DND-41 (cell line): ENCODE measurements at regions not wholly inside any gene's neighbourhood (a gene's known extent, or its start where the extent isn't known, plus 50 kb on each side); places are given as distances from the start of the nearest gene placed in this dataset.

Experiments used
- ATAC-seq: fragments of 200-7000 bp; cut with Tn5 transposase; 3 replicates; pipeline ENCODE4 v1.9.1; 2021; ENCODE audit warnings: low read depth; ENCODE audit not compliant: insufficient read depth
- DNase-seq: peaks from one replicate; pipeline ENCODE4 v3.0.0-alpha.2; 2020
- H2AFZ ChIP-seq: 2 replicates; pipeline ENCODE4 v1.6.0; 2012; ENCODE audit warnings: low read depth, low read length
- H3K27ac ChIP-seq: 2 replicates; pipeline ENCODE4 v1.5.1; 2012; ENCODE audit warnings: low read length, inconsistent platforms
- H3K27me3 ChIP-seq: fragments of 200-600 bp; sonication (generic); 2 replicates; pipeline ENCODE4 v1.6.0; 2012; ENCODE audit warnings: low read length, mild to moderate bottlenecking, inconsistent platforms; ENCODE audit not compliant: insufficient read depth, poor library complexity
- H3K36me3 ChIP-seq: 2 replicates; pipeline ENCODE4 v1.5.1; 2012; ENCODE audit warnings: low read length, inconsistent platforms; ENCODE audit not compliant: insufficient read depth
- H3K4me1 ChIP-seq: 2 replicates; pipeline ENCODE4 v1.5.1; 2012; ENCODE audit warnings: mild to moderate bottlenecking, low read length; ENCODE audit not compliant: insufficient read depth
- H3K4me2 ChIP-seq: 2 replicates; pipeline ENCODE4 v1.6.0; 2012; ENCODE audit warnings: mild to moderate bottlenecking, moderate library complexity, low read length, inconsistent platforms; ENCODE audit not compliant: insufficient read depth
- H3K4me3 ChIP-seq, 2 experiments: fragments of 200-600 bp in 1 of 2; shearing (Covaris generic) in 1 of 2; 2 replicates each; pipeline ENCODE4 v1.5.1; 2012 to 2016; ENCODE audit warnings: inconsistent platforms in 2 of 2, low read length in 2 of 2, mild to moderate bottlenecking in 2 of 2, low read depth in 1 of 2, moderate library complexity in 1 of 2
- H3K79me2 ChIP-seq: 2 replicates; pipeline ENCODE4 v1.6.0; 2012; ENCODE audit warnings: low read length, inconsistent platforms; ENCODE audit not compliant: insufficient read depth
- H3K9ac ChIP-seq: 2 replicates; pipeline ENCODE4 v1.6.0; 2012; ENCODE audit warnings: low read depth, mild to moderate bottlenecking, inconsistent platforms, low read length, moderate library complexity
- H3K9me3 ChIP-seq: 2 replicates; pipeline ENCODE4 v1.5.1; 2012; ENCODE audit warnings: low read length, moderate library complexity, mild to moderate bottlenecking, inconsistent platforms; ENCODE audit not compliant: insufficient read depth, severe bottlenecking
- H4K20me1 ChIP-seq: 2 replicates; pipeline ENCODE4 v1.6.0; 2012; ENCODE audit warnings: low read length; ENCODE audit not compliant: insufficient read depth
- EZH2 ChIP-seq: IDR thresholded peaks from 3 replicates; pipeline ENCODE4 v1.6.1; 2012; ENCODE audit warnings: borderline replicate concordance, low read depth, mild to moderate bottlenecking, moderate library complexity, low read length, inconsistent platforms; ENCODE audit not compliant: severe bottlenecking
- TF ChIP-seq, protein P1 (sequence below): IDR thresholded peaks from 2 replicates; pipeline ENCODE4 v1.5.1; 2012; ENCODE audit warnings: borderline replicate concordance, low read length, moderate library complexity, mild to moderate bottlenecking; ENCODE audit not compliant: poor library complexity, severe bottlenecking; ENCODE audit errors: extremely low read depth

DNA sequence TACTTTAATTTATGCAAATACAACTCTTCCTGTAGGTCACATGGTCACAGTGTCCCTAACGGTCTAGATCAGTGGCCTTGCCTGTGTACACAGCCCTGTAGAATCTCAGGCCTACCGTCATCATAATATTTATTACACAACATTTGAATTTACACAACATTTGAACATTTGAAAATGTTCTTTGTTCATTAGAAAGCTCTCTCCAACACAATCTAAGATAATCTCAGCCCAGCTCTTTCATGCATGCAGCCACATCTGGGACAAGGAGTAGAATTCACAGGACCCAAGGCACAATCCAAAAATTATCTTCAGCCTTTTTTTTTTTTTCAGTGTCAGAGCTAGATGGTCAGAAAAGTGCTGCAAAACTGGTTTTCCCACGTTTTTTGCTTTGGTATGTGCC is 892.8 kb downstream of the TFAP2A start:
- H3K4me1 ChIP-seq: no peaks in the 10 kb centered on the region
- no peaks in the 10 kb centered on the region for H3K9me3 ChIP-seq
- no peak overlapping the region for H3K4me3 ChIP-seq
- no peak overlapping the region for H3K27ac ChIP-seq
- no peaks in the 10 kb centered on the region for H3K27me3 ChIP-seq
- no peaks in the 10 kb centered on the region for H3K79me2 ChIP-seq
- no peaks in the 10 kb centered on the region for H4K20me1 ChIP-seq
- ATAC-seq (no peak), DNase-seq (no peak)
- H3K9ac ChIP-seq: no peak overlapping the region
- TF ChIP-seq, protein P1, sequence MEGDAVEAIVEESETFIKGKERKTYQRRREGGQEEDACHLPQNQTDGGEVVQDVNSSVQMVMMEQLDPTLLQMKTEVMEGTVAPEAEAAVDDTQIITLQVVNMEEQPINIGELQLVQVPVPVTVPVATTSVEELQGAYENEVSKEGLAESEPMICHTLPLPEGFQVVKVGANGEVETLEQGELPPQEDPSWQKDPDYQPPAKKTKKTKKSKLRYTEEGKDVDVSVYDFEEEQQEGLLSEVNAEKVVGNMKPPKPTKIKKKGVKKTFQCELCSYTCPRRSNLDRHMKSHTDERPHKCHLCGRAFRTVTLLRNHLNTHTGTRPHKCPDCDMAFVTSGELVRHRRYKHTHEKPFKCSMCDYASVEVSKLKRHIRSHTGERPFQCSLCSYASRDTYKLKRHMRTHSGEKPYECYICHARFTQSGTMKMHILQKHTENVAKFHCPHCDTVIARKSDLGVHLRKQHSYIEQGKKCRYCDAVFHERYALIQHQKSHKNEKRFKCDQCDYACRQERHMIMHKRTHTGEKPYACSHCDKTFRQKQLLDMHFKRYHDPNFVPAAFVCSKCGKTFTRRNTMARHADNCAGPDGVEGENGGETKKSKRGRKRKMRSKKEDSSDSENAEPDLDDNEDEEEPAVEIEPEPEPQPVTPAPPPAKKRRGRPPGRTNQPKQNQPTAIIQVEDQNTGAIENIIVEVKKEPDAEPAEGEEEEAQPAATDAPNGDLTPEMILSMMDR: no peak
- TF ChIP-seq EZH2: no peak
- H3K36me3 ChIP-seq: no peaks in the 10 kb centered on the region
- no peak overlapping the region for H3K4me2 ChIP-seq
- H2AFZ ChIP-seq: no peak overlapping the region

DNA sequence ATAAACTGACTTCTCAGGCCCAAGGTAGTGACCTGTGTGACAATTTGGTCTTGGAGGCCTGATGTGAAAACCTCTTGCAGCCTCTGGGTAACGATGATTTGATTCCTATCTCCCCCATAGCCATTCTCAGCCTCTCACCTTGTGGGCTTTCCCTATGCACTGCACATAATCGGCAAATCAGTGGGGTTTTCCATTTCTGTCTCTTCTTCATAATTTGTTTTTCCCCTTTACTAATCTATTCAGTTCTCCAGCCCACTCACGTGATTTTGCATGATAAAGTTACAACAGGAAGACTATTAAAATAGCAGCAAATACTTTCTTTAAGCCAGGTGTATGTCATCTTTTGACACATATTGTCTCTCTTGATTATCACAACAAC is 893.7 kb downstream of the TFAP2A start:
- Histone ChIP-seq H3K79me2 (no peaks in the 10 kb centered on the region), H3K9me3 (no peaks in the 10 kb centered on the region), H3K4me3 (no peak overlapping the region), H3K27me3 (no peaks in the 10 kb centered on the region), H3K36me3 (no peaks in the 10 kb centered on the region), H3K4me1 (no peaks in the 10 kb centered on the region), H3K27ac (no peak overlapping the region), H3K9ac (no peak overlapping the region), H4K20me1 (no peaks in the 10 kb centered on the region), H2AFZ (no peak overlapping the region), H3K4me2 (no peak overlapping the region)
- TF ChIP-seq, protein P1: no peak
- no peak for TF ChIP-seq EZH2
- no peak for ATAC-seq
- DNase-seq: no peak

DNA sequence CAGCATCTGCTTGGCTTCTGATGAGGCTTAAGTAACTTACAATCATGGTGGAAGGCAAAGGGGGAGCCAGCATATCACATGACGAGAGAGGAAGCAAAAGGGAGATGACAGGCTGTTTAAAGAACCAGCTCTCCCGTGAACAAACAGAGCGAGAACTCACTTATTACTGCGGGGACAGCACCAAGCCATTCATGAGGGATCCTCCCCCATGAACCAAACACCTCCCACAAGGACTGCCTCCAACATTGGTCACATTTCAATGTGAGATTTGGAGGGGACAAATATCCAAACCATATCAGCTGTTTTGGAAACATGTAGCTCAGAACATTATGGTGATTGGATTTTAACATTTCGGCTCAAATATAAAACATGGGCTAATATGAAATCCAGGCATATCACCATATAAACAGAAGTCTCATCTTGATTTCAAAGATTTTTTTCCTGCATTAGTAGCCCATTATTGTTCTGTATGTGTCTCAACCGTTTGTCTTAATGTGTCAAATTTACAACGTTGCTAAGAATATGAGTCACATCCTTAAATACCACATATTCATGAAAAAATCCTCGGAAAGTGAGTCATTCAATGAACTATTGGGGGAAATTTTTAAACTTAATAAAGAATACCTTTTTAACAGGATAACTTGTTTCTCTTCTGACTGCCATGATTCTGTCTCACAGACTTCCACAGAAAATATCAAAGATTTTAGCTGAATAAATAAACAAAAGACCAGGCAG is 894.3 kb downstream of the TFAP2A start:
- ATAC-seq (no peak), DNase-seq (no peak)
- Histone ChIP-seq H3K36me3 (no peaks in the 10 kb centered on the region), H3K9ac (no peak overlapping the region), H3K79me2 (no peaks in the 10 kb centered on the region), H3K27me3 (no peaks in the 10 kb centered on the region), H3K4me3 (no peak overlapping the region), H3K4me1 (no peaks in the 10 kb centered on the region), H3K9me3 (no peaks in the 10 kb centered on the region), H2AFZ (no peak overlapping the region), H3K27ac (no peak overlapping the region), H3K4me2 (no peak overlapping the region), H4K20me1 (no peaks in the 10 kb centered on the region)
- TF ChIP-seq EZH2: no peak
- TF ChIP-seq, protein P1: no peak

DNA sequence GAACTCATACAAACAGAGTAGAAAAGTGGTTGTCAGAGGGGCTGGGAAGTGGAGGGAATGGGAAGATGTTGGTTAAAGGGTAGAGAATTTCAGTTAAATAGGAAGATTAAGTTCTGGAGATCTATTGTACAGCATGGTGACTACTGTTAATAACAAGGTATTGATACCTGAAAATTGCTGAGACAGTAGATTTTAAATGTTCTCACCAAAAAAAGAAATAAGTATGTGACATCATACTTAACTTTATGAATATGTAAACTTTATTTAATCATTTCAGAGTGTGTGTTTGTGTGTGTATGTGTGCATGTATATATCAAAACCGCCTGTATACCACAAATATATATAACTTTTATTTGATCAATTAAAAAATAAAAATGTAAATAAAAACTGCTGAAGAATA is 896.4 kb downstream of the TFAP2A start:
- ATAC-seq (no peak), DNase-seq (no peak)
- no peaks in the 10 kb centered on the region for H4K20me1 ChIP-seq
- H3K27ac ChIP-seq: no peak overlapping the region
- no peaks in the 10 kb centered on the region for H3K4me1 ChIP-seq
- H2AFZ ChIP-seq: no peak overlapping the region
- no peak overlapping the region for H3K4me3 ChIP-seq
- no peaks in the 10 kb centered on the region for H3K9me3 ChIP-seq
- H3K4me2 ChIP-seq: no peak overlapping the region
- no peak for TF ChIP-seq EZH2
- TF ChIP-seq, protein P1: no peak
- H3K9ac ChIP-seq: no peak overlapping the region
- H3K79me2 ChIP-seq: no peaks in the 10 kb centered on the region
- no peaks in the 10 kb centered on the region for H3K27me3 ChIP-seq
- H3K36me3 ChIP-seq: no peaks in the 10 kb centered on the region
